Stimulated activated CD4-positive, alpha-beta T cell treated with anti-CD3 and anti-CD28 coated beads, Interleukin-15, amount 100 ng/mL, for 1 hour (primary cell): ENCODE measurements at regions not wholly inside any gene's neighbourhood (a gene's known extent, or its start where the extent isn't known, plus 50 kb on each side); places are given as distances from the start of the nearest gene placed in this dataset.

Experiments
- DNase-seq, 2 donors: peaks; one replicate each; pipeline ENCODE4 v3.0.0-alpha.2; 2020; ENCODE audit warnings: low read depth in 1 of 2, low spot score in 1 of 2

DNA sequence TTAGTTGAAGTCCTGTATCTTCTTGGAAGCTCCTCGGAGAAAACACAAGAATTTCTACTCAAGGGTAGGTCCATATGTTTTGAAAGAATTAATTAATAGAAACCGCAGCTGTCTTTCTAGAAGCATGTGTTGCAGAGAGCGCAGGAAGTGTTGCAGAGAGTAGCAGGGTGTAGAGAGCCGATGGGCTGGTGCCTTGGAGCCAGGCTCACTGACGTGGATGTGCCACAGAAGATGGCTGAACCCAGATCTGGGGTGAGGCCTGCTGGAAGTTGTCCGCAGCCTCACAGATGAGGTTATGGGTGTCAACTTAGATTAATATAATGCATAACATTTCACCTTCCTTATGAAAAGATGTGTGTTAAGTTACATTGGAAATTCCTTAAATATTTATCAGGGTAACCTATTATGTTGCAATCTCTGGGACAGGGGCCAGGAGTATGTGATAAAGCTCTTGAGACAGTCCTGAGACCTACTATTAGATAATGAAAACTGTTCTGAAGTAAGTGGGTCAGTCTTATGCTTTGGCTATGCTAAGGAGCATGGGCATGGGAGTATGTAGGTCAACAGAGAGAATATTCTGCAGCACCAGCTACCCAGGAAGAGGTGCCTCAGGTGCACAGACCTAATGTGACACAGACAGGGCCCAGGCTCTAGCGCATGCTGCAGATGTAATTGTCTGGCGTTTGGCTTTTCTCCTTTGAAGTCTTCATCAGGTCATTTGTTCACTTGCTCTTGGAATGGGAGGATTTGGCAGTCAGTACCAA, 973.3 kb downstream of the BCL11B start:
- DNase-seq = no peak

DNA sequence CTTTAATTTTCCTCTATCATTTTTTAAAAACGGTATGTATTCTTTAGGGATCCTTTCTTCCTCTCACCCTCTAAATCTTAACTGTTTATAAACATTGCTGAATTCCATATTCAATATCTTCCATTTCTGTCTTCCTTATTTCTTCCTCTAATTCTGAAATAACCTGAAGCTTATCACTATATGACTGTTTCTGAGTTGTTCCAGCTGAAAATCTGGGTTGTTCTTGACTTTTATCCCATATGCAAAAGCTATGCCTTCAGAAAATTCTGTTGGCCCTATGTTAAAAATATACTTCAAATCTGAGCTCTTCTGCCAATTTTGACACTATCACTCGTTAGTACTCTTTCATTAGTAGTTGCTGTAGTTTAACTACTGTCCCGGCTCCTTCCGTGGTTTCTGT, 970.3 kb downstream of the BCL11B start:
- no peak for DNase-seq

DNA sequence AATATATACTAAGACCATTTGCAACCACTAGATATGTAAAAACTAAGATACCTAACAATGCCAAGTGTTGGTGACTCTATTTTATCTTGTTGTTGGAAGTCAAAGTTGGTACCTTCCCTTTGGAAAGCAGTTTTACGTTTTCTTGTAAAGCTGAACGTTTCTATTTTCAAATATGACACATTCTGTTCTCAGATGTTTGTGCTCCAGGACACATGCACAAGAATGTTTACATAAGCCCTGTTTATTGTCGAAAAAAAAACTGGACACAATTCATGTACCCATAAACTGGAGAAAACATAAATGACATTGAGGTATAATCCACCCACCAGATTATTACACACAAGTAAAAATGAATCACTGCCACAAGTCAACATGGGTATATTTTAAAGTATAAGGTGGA, 967.4 kb downstream of the BCL11B start:
- DNase-seq = no peak

DNA sequence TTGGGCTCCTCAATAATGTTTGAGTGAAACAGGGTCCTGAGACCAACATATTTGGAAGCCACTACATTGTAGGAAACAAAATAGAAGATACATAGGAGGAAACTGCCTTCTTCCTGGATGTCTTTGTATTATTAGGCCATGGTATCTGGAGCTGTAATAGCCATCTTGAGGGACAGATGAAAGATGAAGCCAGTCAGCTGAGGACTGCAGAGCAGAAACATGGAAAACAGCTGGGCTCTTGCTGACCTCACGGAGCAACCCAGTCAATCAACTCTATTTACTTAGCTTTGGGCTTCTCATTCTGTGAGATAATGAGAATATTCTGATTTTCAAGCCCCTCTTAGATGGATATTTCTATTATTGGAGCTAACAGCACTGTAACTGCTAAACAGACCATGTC, 962.4 kb downstream of the BCL11B start:
- no peak for DNase-seq

DNA sequence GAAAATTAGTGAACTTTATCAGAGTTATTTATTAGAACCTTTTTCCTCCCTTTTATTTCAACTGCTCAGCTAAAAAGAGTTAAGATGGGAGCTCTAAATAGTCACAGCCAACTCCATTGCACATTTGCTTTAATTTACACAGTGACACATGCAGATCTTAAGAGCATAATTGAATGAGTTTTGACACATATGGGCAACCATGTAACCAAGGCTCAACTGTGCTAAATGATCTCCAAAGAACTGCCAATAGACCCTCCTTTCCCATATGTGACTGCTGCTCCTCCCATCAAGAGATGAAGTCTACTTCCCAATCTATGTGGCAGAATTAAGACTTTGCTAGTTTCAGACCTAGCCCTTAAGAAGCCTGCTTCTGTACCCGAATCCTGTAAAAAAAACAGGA, 960.0 kb downstream of the BCL11B start:
- no peak for DNase-seq

DNA sequence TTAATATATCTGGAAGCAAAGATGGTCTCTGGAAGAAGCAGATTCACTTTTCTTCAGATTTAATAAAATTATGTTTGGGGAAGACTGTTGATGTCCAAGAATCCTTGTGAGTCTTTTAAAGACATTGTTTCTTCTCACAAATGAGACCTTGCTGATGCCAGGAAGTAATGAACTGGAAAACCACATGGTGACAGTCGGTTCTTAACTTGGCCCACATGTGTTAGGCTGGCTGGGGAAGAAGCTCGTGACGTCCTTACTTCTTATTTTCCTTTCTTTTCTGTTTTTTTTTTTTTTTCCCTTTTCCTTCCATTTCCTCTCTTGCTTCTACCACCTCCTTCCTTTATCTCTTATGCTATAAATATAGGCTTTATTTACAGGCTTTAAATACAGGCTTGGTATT, 950.2 kb downstream of the BCL11B start:
- no peak for DNase-seq

DNA sequence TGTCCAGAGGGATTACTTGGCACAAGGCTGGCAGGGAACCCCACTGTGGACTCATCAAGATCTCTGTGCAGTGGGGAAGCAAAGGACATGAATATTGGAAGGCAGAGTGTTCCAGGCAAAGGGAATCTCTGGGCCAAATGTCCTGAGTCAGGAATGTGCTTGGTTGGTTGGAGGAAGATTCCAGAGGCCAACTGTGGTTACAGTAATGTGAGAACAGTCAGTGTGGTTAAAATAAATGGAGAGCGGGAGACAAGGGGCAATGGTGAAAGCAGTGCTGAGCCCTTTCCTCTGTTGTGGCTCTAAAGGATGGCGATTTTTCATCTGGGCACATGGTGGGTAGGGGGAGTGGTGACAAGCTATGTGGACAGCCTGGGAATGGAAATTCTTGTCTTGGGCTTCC, 948.2 kb downstream of the BCL11B start:
- no peak for DNase-seq

DNA sequence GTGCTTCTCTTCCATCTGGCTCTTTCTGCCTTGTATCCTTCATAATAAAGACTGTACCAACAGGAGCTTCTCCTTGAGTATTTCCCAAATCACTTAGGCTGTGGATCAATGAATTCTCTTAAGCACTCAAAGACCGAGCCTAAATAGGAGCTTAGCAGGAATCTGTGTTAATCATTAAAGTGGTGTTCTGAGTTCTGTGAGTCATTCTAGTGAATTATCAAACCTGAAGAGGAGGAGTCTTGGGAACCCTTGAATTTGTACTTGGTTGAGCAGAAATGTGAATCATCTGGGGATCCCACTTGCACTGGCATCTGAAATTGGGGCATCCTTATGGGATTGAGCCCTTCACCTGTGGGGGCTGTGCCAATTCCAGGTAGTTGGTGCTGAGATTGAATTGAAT, 946.2 kb downstream of the BCL11B start:
- no peak for DNase-seq

DNA sequence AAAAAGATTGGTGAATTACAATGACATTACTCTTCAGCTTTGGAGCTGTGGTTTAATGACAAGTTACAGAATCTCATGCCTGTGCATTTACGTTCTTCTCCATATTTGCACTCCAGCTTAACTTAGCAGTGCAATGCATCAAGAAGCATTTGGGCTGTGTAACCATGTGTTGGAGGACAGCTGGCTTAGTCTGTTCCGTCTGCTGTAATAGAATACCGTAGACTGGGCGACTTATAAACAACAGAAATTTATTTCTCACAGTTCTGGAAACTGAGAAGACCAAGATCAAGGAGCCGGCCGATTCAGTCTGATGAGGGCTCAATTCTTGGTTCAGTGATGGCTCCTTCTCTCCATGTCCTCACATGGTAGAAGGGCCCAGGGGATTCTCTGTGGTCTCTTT, 943.5 kb downstream of the BCL11B start:
- DNase-seq = no peak

DNA sequence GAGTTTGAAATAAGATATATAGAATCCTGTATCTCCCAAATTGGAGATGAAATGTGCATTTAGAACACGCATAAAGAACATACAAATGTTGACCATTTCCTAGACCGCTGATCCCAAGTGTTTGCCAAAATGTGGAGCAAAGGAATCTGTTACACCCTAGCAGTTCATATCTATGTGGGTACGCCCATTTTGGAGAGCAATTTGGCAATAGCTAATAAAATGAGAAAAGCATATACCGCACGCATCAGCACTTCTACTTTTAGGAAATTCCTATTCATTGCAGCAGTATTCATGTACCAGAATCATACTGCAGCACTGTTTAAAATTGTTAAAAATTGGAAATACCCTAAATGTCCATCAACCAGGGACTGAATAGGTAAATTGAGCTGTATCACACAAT, 937.8 kb downstream of the BCL11B start:
- DNase-seq = no peak

DNA sequence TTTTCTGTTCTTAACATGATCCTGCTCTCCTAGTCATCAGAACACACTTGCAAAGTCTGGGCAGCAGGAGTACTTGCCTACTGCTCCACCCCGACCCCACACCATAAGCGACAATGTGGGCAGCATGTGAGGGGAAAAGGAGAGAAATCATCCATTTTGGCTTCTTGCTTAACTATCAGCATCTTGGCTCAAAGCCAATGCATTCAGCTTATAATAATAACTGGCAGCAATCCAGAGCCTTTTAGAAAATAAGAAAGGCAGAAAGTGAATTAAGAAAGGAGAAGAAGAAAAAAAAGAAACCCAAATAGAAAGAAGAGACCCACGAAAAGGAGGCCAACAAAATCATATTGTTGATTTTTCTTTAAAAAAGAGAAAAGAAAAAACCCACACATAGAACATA, 930.8 kb downstream of the BCL11B start:
- DNase-seq = no peak

DNA sequence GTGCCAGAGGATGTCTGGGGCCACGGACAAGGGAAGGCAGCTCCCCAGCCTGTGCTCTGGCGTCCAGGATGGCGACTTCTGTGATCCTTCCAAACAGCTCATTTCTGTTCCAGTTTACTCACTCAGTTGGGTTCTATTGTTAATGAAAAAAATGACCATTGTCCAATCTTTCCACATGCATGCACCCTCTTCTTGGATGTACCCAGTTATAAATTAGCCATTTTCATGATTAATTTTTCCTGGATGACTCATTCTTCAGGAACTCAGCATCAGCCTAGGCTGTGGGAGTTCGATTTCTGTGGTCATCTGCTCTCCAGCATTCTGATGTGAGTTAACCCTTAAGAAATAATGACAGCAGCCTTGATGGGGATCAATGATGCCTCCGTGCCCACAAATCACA, 926.8 kb downstream of the BCL11B start:
- no peak for DNase-seq

DNA sequence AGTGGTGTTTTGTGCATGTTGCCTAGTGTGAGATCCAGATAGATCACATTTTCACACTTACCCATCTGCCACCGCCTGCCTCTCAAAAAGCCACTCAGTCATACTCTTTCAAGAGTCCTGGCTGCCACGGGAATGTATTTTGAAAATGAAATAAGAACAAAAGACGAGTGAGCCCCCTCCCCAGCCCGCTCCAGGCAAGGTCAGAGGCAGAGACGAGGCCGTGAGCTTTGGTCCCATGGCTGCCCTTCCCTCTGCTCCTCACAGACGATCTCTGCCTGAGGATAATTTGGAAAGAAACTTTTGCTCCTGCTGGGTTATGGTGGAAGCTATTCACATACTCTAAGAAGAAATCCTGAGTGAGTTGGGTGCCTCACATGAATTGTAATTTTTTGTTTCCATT, 924.3 kb downstream of the BCL11B start:
- DNase-seq = no peak

DNA sequence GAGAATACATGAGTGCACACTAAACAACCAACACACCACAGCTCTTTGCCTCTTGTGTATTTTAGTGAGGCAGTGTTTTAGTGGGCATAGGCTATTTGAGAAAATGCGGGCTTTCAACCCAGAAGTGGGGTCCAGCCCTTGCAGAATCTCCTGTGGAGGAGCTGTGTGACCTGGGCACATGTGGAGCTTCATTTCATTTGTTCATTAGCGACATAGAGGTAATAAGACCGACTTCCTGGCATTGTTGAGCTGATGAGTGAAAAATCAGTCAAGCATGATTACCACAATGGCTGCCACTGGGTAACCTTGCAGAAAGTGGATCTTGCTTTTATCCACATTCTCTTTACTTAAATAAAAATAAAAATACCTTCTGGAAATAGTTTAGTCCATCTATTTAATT, 923.5 kb downstream of the BCL11B start:
- no peak for DNase-seq

DNA sequence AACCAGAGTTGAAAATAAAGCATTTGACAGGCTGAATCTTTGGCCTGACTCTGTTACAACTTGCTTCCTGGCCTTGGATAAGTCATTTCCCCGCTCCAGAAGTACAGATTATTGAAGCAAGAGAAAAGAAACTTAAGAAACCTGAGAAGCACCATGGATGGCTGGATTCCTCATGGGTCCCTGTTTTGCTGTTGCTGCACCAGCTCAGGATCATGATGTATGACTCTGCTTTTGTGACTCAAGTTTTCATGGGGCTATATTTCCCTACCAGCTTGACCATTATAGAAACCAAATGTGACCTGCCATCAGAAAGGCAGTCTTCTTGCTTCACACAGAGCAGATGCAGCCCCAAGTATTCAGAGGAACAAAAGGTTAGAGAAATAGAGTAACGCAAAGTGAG, 921.8 kb downstream of the BCL11B start:
- no peak for DNase-seq

DNA sequence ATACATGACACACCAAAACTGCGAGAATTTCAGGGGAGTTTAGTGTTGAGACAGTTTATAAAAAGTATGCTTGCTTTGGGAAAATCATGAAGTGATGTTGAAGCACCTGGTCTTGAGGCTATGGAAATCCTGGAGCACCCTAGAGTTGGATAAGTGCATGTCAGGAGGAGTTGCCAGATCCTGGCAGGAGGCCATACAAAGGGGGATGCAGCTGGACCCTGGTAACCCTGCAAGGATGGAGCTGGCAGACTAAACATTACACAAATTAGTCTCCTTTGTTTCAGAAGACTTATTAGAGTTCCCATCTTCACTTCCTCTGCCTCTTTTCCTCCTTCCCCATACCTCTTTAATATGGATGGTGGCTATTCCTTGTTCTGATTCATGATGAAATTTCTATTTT, 907.0 kb downstream of the BCL11B start:
- no peak for DNase-seq

DNA sequence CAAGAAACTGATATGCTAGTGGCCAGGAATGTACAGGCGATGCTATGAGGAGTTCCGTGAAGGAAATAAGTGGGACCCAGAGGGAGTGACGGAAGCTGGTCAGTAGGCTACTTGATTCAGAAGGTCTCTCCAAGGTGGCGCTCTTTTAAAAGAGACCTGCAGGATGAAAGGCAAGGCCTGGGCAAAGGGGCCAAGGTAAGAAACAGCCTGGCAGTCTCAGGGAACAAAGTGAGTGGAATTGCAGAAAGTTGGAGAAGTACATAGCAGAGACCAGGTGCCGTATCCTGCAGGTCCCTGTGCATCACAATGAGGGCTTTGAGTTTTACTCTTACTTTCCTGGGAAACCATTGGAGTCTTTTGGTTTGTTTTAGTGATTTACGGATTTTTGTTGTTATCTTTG, 905.6 kb downstream of the BCL11B start:
- no peak for DNase-seq

DNA sequence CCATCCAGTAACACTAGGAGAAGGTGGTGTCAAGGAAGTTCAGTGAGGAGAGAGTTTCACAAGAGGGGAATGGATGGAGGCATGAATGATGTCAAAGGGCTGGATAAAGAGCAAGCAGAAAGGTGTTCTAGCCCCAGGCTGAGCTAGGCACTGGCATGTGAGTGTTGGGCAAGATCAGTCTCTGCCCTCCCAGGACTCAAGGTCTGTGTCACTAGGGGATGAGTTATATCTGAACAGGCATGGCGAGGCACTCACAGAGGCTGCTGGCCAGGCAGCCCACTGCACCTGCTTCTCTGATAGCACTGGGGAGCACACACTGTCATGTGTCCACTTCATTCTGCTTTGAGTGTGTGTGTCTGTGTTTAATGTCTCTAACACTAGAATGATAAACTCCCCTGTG, 903.8 kb downstream of the BCL11B start:
- no peak for DNase-seq

DNA sequence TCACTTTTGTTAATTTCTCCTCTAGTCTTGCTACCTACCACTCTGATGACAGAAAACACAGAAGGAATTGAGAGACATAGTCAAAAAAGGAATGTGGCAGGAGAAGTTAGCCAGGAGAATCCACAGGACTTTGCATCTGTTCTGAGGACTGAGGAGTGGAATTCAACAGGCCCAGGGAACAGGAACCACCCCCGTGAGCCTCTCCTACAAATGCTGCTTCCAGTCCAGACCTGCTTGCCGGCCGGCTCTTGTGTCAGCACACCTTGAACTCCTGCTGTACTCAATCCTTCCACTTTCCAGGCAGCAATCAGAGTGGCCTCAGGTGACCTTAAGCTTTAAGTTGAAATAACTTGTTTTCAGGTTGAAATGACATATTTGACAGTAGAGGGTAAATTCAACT, 903.1 kb downstream of the BCL11B start:
- DNase-seq = no peak

DNA sequence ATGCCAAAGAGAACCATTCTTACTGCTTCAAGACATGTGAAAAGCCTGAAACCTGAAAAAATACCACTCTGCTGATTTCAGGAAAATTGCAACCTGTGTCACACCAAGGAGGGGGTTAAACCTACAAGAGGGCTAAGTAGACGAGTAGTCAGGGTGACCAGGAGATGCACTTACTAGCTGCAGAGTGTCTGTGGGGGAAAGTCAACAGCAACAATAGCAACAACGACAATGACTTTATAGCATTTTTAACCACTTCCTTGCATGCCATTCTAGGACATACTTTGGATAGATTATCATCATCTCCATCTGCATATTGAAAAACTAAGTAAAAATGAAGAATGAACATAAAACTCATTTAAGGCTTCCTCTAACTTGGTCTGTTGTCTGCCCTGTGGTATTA, 902.7 kb downstream of the BCL11B start:
- DNase-seq = no peak

DNA sequence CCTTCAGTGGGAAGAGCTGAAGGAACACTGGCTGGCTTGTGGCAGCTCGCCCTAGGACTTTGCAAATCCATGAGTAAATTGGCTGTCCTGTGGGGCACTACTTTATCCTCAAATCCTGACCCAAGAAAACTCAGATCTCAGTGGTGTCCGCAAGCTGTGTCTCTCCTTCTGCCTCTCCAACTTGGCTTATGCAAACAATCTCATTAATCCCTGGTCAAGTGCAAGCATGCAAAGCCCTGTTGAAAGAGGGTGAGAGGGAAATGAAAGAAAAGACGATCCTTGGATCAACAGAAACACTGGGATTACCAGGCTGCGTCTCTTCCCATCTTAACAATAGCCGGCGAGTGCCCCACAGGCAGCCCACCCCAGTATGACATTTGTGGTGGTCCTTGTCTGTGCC, 901.6 kb downstream of the BCL11B start:
- DNase-seq = no peak

DNA sequence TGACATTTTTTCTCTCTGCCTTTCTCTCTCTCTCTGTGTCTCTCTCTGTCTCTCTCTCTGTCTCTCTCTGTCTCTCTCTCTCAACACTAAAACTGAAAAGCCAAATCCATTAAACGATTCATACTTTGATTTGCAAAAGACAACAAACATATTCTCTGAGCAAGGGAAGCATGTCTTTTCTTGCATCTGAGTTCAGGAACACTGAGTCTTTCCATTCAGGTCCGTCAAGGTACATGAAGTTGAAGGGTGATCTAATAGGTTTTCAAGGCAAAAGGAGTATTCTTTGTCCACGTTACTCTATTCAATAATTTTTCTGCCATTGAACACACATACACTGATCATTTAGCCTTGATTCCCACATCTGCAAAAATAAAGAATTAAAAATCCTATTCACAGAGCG, 900.9 kb downstream of the BCL11B start:
- DNase-seq = no peak

DNA sequence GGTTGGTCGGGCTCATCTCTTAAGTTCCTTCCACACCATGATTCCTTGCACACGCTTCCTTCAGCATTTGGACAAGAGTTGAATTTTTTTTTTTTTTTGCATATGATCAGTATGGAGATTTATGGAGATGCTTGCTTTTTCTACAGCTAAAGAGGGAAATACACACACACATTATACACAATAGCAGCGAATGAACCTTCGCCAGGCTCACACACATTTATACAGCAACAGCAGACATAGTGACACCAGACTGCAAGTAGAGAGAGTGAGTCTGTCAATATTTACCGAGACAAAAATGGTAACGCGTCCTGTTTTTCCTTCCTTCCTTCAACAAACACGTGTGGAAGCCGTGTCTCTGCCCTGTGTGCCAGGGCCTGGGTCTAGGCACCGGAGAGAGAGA, 897.9 kb downstream of the BCL11B start:
- no peak for DNase-seq

DNA sequence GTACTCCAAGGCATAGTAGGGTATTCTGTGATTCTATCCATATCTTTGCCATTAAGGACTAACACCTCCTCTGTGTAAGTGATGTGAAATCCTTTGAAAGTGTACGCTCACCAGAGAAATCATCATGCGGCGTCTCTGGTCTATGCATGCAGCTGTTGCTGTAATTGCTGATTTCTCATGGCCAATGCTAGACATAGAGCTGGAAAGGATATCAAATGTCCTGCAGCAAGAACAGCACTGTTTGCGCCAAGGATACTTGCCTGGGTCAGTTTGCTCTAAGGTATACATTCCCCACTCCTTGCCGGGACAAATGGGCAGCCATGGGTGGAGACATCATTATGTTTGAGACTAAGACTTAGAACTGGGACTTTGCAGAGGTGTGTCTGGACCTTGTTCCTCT, 896.4 kb downstream of the BCL11B start:
- no peak for DNase-seq
